ENCODE measurements at regions not wholly inside any gene's neighbourhood (a gene's known extent, or its start where the extent isn't known, plus 50 kb on each side); places are given as distances from the start of the nearest gene placed in this dataset.

DNA sequence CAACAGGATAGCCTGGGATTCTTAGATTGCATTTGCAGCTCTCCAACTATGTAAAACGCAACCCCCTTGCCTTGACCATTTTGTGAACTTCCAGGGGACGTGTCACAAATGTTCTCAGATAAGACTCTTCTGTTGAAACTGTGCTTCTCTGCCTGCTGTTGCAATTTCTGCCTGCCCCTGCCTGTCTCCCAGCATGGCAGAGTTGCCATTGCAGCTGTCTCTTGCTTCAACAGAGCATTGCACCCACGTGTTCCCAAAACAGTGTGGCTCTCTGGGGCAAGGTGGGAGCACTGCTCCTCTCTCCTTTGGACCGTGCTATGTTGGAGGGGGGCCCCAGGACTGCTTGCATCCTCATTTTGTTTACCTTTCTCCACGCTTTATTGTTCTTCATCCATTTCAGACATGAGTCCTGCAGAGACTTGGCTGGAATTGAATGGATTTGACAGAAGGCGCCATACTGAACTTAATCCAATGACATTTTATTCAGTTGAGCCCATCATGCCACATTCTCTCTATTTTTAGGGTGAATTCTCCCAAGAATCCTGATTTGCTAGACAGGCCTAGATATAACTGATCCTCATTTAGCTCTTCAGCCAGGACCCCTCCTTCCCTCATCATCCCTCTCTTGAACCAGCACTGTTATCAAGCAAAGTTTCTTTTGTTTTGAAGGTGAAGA is 90.7 kb downstream of the MAT2B start:
- Histone ChIP-seq H3K27ac (ENCODE audit: poor library complexity, severe bottlenecking) (no peak overlapping the region), H3K4me1 (ENCODE audit: insufficient read depth, poor library complexity, severe bottlenecking) (no peaks in the 10 kb centered on the region), H3K4me3 (ENCODE audit: severe bottlenecking) (no peak overlapping the region), H3K9me3 (ENCODE audit: severe bottlenecking) (no peaks in the 10 kb centered on the region), H3K27me3 (ENCODE audit: insufficient read depth, poor library complexity, severe bottlenecking) (peaks cover 12% of the 10 kb centered on the region), H3K36me3 (ENCODE audit: low read depth) (no peaks in the 10 kb centered on the region)
- ATAC-seq (ENCODE audit: low read depth): no peak
- no peak for DNase-seq (ENCODE audit: low spot score)
- TF ChIP-seq, protein P1, sequence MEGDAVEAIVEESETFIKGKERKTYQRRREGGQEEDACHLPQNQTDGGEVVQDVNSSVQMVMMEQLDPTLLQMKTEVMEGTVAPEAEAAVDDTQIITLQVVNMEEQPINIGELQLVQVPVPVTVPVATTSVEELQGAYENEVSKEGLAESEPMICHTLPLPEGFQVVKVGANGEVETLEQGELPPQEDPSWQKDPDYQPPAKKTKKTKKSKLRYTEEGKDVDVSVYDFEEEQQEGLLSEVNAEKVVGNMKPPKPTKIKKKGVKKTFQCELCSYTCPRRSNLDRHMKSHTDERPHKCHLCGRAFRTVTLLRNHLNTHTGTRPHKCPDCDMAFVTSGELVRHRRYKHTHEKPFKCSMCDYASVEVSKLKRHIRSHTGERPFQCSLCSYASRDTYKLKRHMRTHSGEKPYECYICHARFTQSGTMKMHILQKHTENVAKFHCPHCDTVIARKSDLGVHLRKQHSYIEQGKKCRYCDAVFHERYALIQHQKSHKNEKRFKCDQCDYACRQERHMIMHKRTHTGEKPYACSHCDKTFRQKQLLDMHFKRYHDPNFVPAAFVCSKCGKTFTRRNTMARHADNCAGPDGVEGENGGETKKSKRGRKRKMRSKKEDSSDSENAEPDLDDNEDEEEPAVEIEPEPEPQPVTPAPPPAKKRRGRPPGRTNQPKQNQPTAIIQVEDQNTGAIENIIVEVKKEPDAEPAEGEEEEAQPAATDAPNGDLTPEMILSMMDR (IDR thresholded peaks at IDR 0.05; ENCODE audit: poor library complexity, severe bottlenecking): no peak

DNA sequence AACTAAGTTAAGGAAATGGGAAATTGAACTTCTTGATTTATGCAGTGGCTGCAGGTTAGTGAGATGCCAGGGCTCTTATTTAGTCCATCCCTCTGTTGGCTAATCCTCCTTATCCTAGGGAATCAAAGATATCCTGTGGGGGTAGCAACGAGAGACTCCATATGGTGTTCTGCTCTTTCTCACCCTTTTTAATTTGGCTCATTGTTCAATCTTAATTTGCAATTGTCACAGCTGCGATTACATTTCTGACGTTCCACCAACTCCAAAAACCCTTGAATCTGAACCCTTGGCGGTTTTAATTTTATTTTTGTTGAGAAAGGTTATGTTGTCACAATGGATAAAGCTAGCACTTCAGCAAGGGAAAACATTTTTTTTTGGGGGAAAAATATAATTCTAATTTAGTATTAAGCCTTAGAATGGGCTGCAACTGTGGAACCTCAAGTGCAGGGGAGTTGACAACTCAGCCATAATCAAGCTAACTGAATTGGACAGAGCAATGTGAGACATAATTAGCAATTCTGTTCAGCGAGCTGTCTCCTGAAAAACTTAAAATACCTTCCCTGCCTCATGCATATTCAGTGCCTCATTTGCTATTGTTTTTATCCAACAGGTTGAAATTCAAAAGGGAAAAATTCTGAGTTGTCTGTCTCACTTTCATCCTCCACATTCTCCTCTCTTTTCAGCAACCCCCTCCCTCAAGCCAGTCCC is 91.3 kb downstream of the MAT2B start:
- DNase-seq (ENCODE audit: low spot score) (no peak), ATAC-seq (ENCODE audit: low read depth) (no peak)
- no peak overlapping the region for H3K27ac ChIP-seq (ENCODE audit: poor library complexity, severe bottlenecking)
- TF ChIP-seq, protein P1 (IDR thresholded peaks at IDR 0.05; ENCODE audit: poor library complexity, severe bottlenecking): no peak
- H3K4me3 ChIP-seq (ENCODE audit: severe bottlenecking): no peak overlapping the region
- H3K4me1 ChIP-seq (ENCODE audit: insufficient read depth, poor library complexity, severe bottlenecking): no peaks in the 10 kb centered on the region
- no peaks in the 10 kb centered on the region for H3K36me3 ChIP-seq (ENCODE audit: low read depth)
- H3K27me3 ChIP-seq (ENCODE audit: insufficient read depth, poor library complexity, severe bottlenecking): peaks cover 17% of the 10 kb centered on the region
- H3K9me3 ChIP-seq (ENCODE audit: severe bottlenecking): no peaks in the 10 kb centered on the region

DNA sequence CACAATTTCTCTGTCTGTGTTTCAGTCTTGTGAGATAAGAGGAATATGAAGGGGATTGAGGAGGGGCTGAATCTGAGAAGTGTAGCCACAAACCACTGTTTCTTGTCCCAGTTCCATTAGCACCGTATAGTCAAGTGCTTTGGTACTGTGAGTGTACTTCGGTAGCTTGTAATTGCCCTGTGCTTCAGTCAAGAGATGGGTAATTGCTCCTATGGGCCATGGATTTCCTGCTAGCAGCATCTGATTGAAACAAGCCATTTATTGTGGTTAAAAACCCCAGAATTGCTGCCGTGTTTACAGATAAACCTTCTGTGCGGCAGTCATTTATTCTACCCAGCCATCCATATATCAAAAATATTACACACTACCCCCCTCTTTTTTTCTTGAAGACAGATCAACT is 98.6 kb downstream of the MAT2B start:
- H3K4me3 ChIP-seq (ENCODE audit: severe bottlenecking): no peak overlapping the region
- H3K36me3 ChIP-seq (ENCODE audit: low read depth): no peaks in the 10 kb centered on the region
- H3K9me3 ChIP-seq (ENCODE audit: severe bottlenecking): no peaks in the 10 kb centered on the region
- peaks cover 13% of the 10 kb centered on the region for H3K27me3 ChIP-seq (ENCODE audit: insufficient read depth, poor library complexity, severe bottlenecking)
- DNase-seq (ENCODE audit: low spot score): no peak
- TF ChIP-seq, protein P1 (IDR thresholded peaks at IDR 0.05; ENCODE audit: poor library complexity, severe bottlenecking): no peak
- no peak overlapping the region for H3K27ac ChIP-seq (ENCODE audit: poor library complexity, severe bottlenecking)
- no peaks in the 10 kb centered on the region for H3K4me1 ChIP-seq (ENCODE audit: insufficient read depth, poor library complexity, severe bottlenecking)
- no peak for ATAC-seq (ENCODE audit: low read depth)

DNA sequence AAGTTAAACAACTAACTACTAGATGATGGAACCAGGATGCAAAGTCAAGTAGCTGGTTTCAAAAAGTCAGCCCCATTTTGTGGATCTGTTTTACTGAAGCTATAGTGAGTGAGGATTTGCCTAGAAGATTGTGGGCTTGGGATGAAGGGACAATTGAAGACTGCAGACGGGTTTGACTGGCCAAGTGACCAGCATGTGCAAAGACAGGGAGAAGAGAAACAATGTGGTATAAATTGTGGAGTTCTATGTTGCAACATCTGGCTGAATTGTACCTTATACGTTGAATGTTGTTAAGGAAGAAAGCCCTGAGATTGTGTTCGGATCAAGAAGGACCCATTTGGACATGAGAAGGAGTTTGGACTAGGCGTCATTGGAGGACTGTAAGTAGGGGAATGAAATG is 101.8 kb downstream of the MAT2B start:
- DNase-seq (ENCODE audit: low spot score) (no peak), ATAC-seq (ENCODE audit: low read depth) (no peak)
- Histone ChIP-seq H3K9me3 (ENCODE audit: severe bottlenecking) (no peaks in the 10 kb centered on the region), H3K27me3 (ENCODE audit: insufficient read depth, poor library complexity, severe bottlenecking) (peaks cover 3% of the 10 kb centered on the region), H3K27ac (ENCODE audit: poor library complexity, severe bottlenecking) (no peak overlapping the region), H3K4me3 (ENCODE audit: severe bottlenecking) (no peak overlapping the region), H3K36me3 (ENCODE audit: low read depth) (no peaks in the 10 kb centered on the region), H3K4me1 (ENCODE audit: insufficient read depth, poor library complexity, severe bottlenecking) (no peaks in the 10 kb centered on the region)
- TF ChIP-seq, protein P1 (IDR thresholded peaks at IDR 0.05; ENCODE audit: poor library complexity, severe bottlenecking): no peak

DNA sequence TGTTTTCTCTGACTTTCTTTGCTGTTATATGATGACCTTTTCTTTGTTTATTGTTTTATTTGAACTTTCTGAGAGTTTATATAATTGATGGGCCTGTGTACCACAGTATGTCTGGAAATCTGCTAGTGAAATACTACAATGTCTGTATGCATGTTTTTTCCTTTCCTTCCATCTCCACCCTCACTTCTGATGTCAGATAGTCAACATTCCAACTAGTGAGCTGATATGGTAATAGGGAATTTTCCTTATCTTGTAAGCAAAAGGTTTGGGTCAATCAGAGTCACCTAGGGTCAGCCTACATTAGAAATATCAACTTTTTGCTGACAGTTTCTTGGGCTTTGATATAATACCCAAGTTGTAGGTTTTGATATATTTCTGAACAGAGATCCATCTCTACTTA is 103.2 kb downstream of the MAT2B start:
- Histone ChIP-seq H3K4me3 (ENCODE audit: severe bottlenecking) (no peak overlapping the region), H3K4me1 (ENCODE audit: insufficient read depth, poor library complexity, severe bottlenecking) (no peaks in the 10 kb centered on the region), H3K9me3 (ENCODE audit: severe bottlenecking) (no peaks in the 10 kb centered on the region), H3K27me3 (ENCODE audit: insufficient read depth, poor library complexity, severe bottlenecking) (peaks cover 4% of the 10 kb centered on the region), H3K36me3 (ENCODE audit: low read depth) (no peaks in the 10 kb centered on the region), H3K27ac (ENCODE audit: poor library complexity, severe bottlenecking) (no peak overlapping the region)
- TF ChIP-seq, protein P1 (IDR thresholded peaks at IDR 0.05; ENCODE audit: poor library complexity, severe bottlenecking): no peak
- DNase-seq (ENCODE audit: low spot score) (no peak), ATAC-seq (ENCODE audit: low read depth) (no peak)
